ENCODE measurements at regions not wholly inside any gene's neighbourhood (a gene's known extent, or its start where the extent isn't known, plus 50 kb on each side); places are given as distances from the start of the nearest gene placed in this dataset.
A peak's percentile ranks its signal among the peaks of the same experiment; 100 is the strongest.

GRCh38 chr22:22343581-22344296 is 99.2 kb downstream of the VPREB1 start:
- H3K4me2 ChIP-seq (ENCODE audit: low read length): peak overlapping the region; percentile 49
- BruUV-seq (replicated peaks): no TSS peak
- H3K9me2 ChIP-seq (ENCODE audit: insufficient read depth, low read length): no peaks in the 10 kb centered on the region
- H3K9me3 ChIP-seq (ENCODE audit: low read length): no peaks in the 10 kb centered on the region
- no peak overlapping the region for H3K4me3 ChIP-seq (ENCODE audit: low read depth, low read length, poor library complexity, severe bottlenecking)
- H3K36me3 ChIP-seq (ENCODE audit: insufficient read depth, low read length): no peaks in the 10 kb centered on the region
- H3K79me2 ChIP-seq (ENCODE audit: insufficient read depth, low read depth, low read length): no peaks in the 10 kb centered on the region
- intact Hi-C loops (cut with micrococcal nuclease; ENCODE audit: unreplicated experiment): loop anchor here (2.0 kb wide), 1 partner anchor 137 kb away; no protein-coding TSS in a partner anchor
- H2AFZ ChIP-seq (ENCODE audit: low read length): peak overlapping the region; percentile 62; the same call in 1 of the 2 replicates
- H3K4me1 ChIP-seq (ENCODE audit: insufficient read depth, low read length, poor library complexity, severe bottlenecking): peaks cover 31% of the 10 kb centered on the region
- POLR2A ChIA-PET: interaction anchor here (0.6 to 1.6 kb wide), 5 partner anchors 9 to 698 kb away, joined by 3 to 6 read pairs (median 3); no protein-coding TSS in a partner anchor
- H3K27ac ChIP-seq (ENCODE audit: low read depth, low read length, poor library complexity, severe bottlenecking): peak overlapping the region; percentile 26
- no peak for TF ChIP-seq EZH2phosphoT487 (IDR thresholded peaks at IDR 0.05; ENCODE audit: borderline replicate concordance, low read depth, low read length)
- TF ChIP-seq CTCF (conservative IDR thresholded peaks at IDR 0.05; ENCODE audit: low read length): no peak
- CTCF ChIA-PET (ENCODE audit: unreplicated experiment): interaction anchor here (1.2 kb wide), 1 partner anchor 22 kb away, joined by 3 read pairs; no protein-coding TSS in a partner anchor
- DNase-seq (ENCODE audit: low spot score): peak; percentile 58
- H4K20me1 ChIP-seq (ENCODE audit: insufficient read depth, low read length): no peaks in the 10 kb centered on the region

- H3K79me2 ChIP-seq (ENCODE audit: insufficient read depth, low read depth, low read length): no peaks in the 10 kb centered on the region
- DNase-seq (ENCODE audit: low spot score): no peak
- H3K9me2 ChIP-seq (ENCODE audit: insufficient read depth, low read length): no peaks in the 10 kb centered on the region
- H3K4me3 ChIP-seq (ENCODE audit: low read depth, low read length, poor library complexity, severe bottlenecking): no peak overlapping the region
- CTCF ChIA-PET (ENCODE audit: unreplicated experiment): no interaction called here
- intact Hi-C loops (cut with micrococcal nuclease; ENCODE audit: unreplicated experiment): no loop called here
- no peaks in the 10 kb centered on the region for H3K9me3 ChIP-seq (ENCODE audit: low read length)
- no peak overlapping the region for H2AFZ ChIP-seq (ENCODE audit: low read length)
- H3K27ac ChIP-seq (ENCODE audit: low read depth, low read length, poor library complexity, severe bottlenecking): no peak overlapping the region
- no peaks in the 10 kb centered on the region for H4K20me1 ChIP-seq (ENCODE audit: insufficient read depth, low read length)
- peaks cover 31% of the 10 kb centered on the region for H3K4me1 ChIP-seq (ENCODE audit: insufficient read depth, low read length, poor library complexity, severe bottlenecking)
- H3K4me2 ChIP-seq (ENCODE audit: low read length): peak overlapping the region; percentile 49; the same call in 1 of the 2 replicates
- no peaks in the 10 kb centered on the region for H3K36me3 ChIP-seq (ENCODE audit: insufficient read depth, low read length)
- POLR2A ChIA-PET: interaction anchor here (1.1 kb wide), 2 partner anchors 48 to 51 kb away, joined by 3 read pairs; no protein-coding TSS in a partner anchor
- BruUV-seq (replicated peaks): no TSS peak
- no peak for TF ChIP-seq EZH2phosphoT487 (IDR thresholded peaks at IDR 0.05; ENCODE audit: borderline replicate concordance, low read depth, low read length)
- no peak for TF ChIP-seq CTCF (conservative IDR thresholded peaks at IDR 0.05; ENCODE audit: low read length)
Measured at GRCh38 chr22:22344430-22344829, 99.8 kb downstream of the VPREB1 start.

- intact Hi-C loops (cut with micrococcal nuclease; ENCODE audit: unreplicated experiment): no loop called here
- H3K79me2 ChIP-seq (ENCODE audit: insufficient read depth, low read depth, low read length): no peaks in the 10 kb centered on the region
Measured at GRCh38 chr22:22345781-22346180, 101.2 kb downstream of the VPREB1 start.

More at GRCh38 chr22:22345781-22346180, 101.2 kb downstream of the VPREB1 start:
- no peaks in the 10 kb centered on the region for H3K9me2 ChIP-seq (ENCODE audit: insufficient read depth, low read length)
- CTCF ChIA-PET (ENCODE audit: unreplicated experiment): no interaction called here
- POLR2A ChIA-PET: no interaction called here
- no peak for TF ChIP-seq CTCF (conservative IDR thresholded peaks at IDR 0.05; ENCODE audit: low read length)
- TF ChIP-seq EZH2phosphoT487 (IDR thresholded peaks at IDR 0.05; ENCODE audit: borderline replicate concordance, low read depth, low read length): no peak
- no peaks in the 10 kb centered on the region for H3K36me3 ChIP-seq (ENCODE audit: insufficient read depth, low read length)
- no peak overlapping the region for H3K4me3 ChIP-seq (ENCODE audit: low read depth, low read length, poor library complexity, severe bottlenecking)
- no peak for DNase-seq (ENCODE audit: low spot score)
- no TSS peak for BruUV-seq (replicated peaks)
- H3K4me2 ChIP-seq (ENCODE audit: low read length): no peak overlapping the region
- H2AFZ ChIP-seq (ENCODE audit: low read length): no peak overlapping the region
- H3K27ac ChIP-seq (ENCODE audit: low read depth, low read length, poor library complexity, severe bottlenecking): no peak overlapping the region
- peaks cover 31% of the 10 kb centered on the region for H3K4me1 ChIP-seq (ENCODE audit: insufficient read depth, low read length, poor library complexity, severe bottlenecking)
- no peaks in the 10 kb centered on the region for H4K20me1 ChIP-seq (ENCODE audit: insufficient read depth, low read length)
- H3K9me3 ChIP-seq (ENCODE audit: low read length): no peaks in the 10 kb centered on the region
